H9 (cell line): ENCODE measurements at regions not wholly inside any gene's neighbourhood (a gene's known extent, or its start where the extent isn't known, plus 50 kb on each side); places are given as distances from the start of the nearest gene placed in this dataset.
A peak's percentile ranks its signal among the peaks of the same experiment; 100 is the strongest.

Experiments used
- DNase-seq: peaks from one replicate; pipeline ENCODE4 v3.0.0-alpha.2; 2017
- H2AFZ ChIP-seq: one replicate; pipeline ENCODE4 v1.6.1; 2013; ENCODE audit warnings: mild to moderate bottlenecking, low read length, control low read depth, moderate library complexity
- H2AK5ac ChIP-seq: 2 replicates; pipeline ENCODE4 v1.6.1; 2013; ENCODE audit warnings: low read length, control low read depth, mixed read lengths; ENCODE audit not compliant: insufficient read length
- H2BK120ac ChIP-seq: one replicate; pipeline ENCODE4 v1.6.1; 2013; ENCODE audit warnings: low read depth, mild to moderate bottlenecking, low read length, control low read depth, inconsistent platforms; ENCODE audit not compliant: poor library complexity, severe bottlenecking
- H2BK12ac ChIP-seq: 2 replicates; pipeline ENCODE4 v1.6.1; 2013; ENCODE audit warnings: low read length, control low read depth, mixed read lengths, low read depth; ENCODE audit not compliant: insufficient read length
- H2BK15ac ChIP-seq: 2 replicates; pipeline ENCODE4 v1.6.1; 2013; ENCODE audit warnings: low read depth, low read length, control low read depth
- H2BK20ac ChIP-seq: one replicate; pipeline ENCODE4 v1.6.1; 2013; ENCODE audit warnings: low read depth, mild to moderate bottlenecking, low read length, control low read depth, inconsistent platforms; ENCODE audit not compliant: poor library complexity, severe bottlenecking
- H2BK5ac ChIP-seq: 2 replicates; pipeline ENCODE4 v1.6.1; 2013; ENCODE audit warnings: low read length, control low read depth, mixed read lengths; ENCODE audit not compliant: insufficient read length
- H3K14ac ChIP-seq: 2 replicates; pipeline ENCODE4 v1.6.1; 2013; ENCODE audit warnings: low read length, control low read depth; ENCODE audit not compliant: insufficient read depth
- H3K18ac ChIP-seq: 2 replicates; pipeline ENCODE4 v1.6.1; 2013; ENCODE audit warnings: low read depth, mild to moderate bottlenecking, mixed read lengths, low read length, control low read depth; ENCODE audit not compliant: insufficient read length
- H3K23ac ChIP-seq: 2 replicates; pipeline ENCODE4 v1.6.1; 2013; ENCODE audit warnings: low read length, control low read depth, mixed read lengths, low read depth; ENCODE audit not compliant: insufficient read length
- H3K23me2 ChIP-seq: 2 replicates; pipeline ENCODE4 v1.6.1; 2013; ENCODE audit warnings: low read depth, mild to moderate bottlenecking, mixed read lengths, low read length, control low read depth; ENCODE audit not compliant: insufficient read length, poor library complexity, severe bottlenecking
- H3K27ac ChIP-seq: 2 replicates; pipeline ENCODE4 v1.5.1; 2013; ENCODE audit warnings: low read length, control low read depth, mixed read lengths, low read depth; ENCODE audit not compliant: insufficient read length
- H3K27me3 ChIP-seq: 2 replicates; pipeline ENCODE4 v1.6.1; 2013; ENCODE audit warnings: low read length, control low read depth, inconsistent platforms; ENCODE audit not compliant: insufficient read depth
- H3K4ac ChIP-seq: 2 replicates; pipeline ENCODE4 v1.6.1; 2013; ENCODE audit warnings: low read depth, mild to moderate bottlenecking, control low read depth, inconsistent platforms, low read length, moderate library complexity
- H3K4me1 ChIP-seq: 2 replicates; pipeline ENCODE4 v1.6.1; 2013; ENCODE audit warnings: low read length, control low read depth, inconsistent platforms; ENCODE audit not compliant: insufficient read depth
- H3K4me2 ChIP-seq: 2 replicates; pipeline ENCODE4 v1.6.1; 2013; ENCODE audit warnings: low read length, control low read depth, mixed read lengths; ENCODE audit not compliant: insufficient read length, insufficient read depth
- H3K56ac ChIP-seq: 2 replicates; pipeline ENCODE4 v1.6.1; 2013; ENCODE audit warnings: low read depth, mild to moderate bottlenecking, mixed read lengths, low read length, control low read depth; ENCODE audit not compliant: insufficient read length
- H3K79me1 ChIP-seq: 2 replicates; pipeline ENCODE4 v1.6.1; 2013; ENCODE audit warnings: low read depth, mild to moderate bottlenecking, moderate library complexity, low read length, control low read depth, inconsistent platforms; ENCODE audit not compliant: insufficient read depth, poor library complexity, severe bottlenecking
- H3K79me2 ChIP-seq: 2 replicates; pipeline ENCODE4 v1.6.1; 2013; ENCODE audit warnings: low read length, control low read depth, inconsistent platforms; ENCODE audit not compliant: insufficient read depth
- H3K9ac ChIP-seq: 2 replicates; pipeline ENCODE4 v1.6.1; 2013; ENCODE audit warnings: low read length, control low read depth, mixed read lengths; ENCODE audit not compliant: insufficient read length; ENCODE audit errors: extremely low read depth
- H3K9me3 ChIP-seq: one replicate; pipeline ENCODE4 v1.6.1; 2013; ENCODE audit warnings: low read depth, low read length, inconsistent platforms; ENCODE audit not compliant: control insufficient read depth
- H3T11ph ChIP-seq: one replicate; pipeline ENCODE4 v1.6.1; 2013; ENCODE audit warnings: mild to moderate bottlenecking, low read length, control low read depth, inconsistent platforms
- H4K20me1 ChIP-seq: one replicate; pipeline ENCODE4 v1.6.1; 2013; ENCODE audit not compliant: control insufficient read depth, insufficient read length, insufficient read depth
- H4K5ac ChIP-seq: 2 replicates; pipeline ENCODE4 v1.6.1; 2013; ENCODE audit warnings: low read depth, mild to moderate bottlenecking, mixed read lengths, low read length, control low read depth; ENCODE audit not compliant: insufficient read length
- H4K8ac ChIP-seq: replicated peaks from 2 replicates; pipeline ENCODE4 v1.6.1; 2013; ENCODE audit warnings: low read length, control low read depth, mixed read lengths, low read depth; ENCODE audit not compliant: insufficient read length
- H4K91ac ChIP-seq: 2 replicates; pipeline ENCODE4 v1.6.1; 2013; ENCODE audit warnings: low read depth, mild to moderate bottlenecking, moderate library complexity, mixed read lengths, low read length, control low read depth; ENCODE audit not compliant: insufficient read length
- H3K27ac Mint-ChIP-seq, 3 experiments: 2 replicates in 2 of 3; 3 replicates in 1 of 3; pipeline ENCODE4 v1.8.0; 2020 to 2021; ENCODE audit warnings: mixed read lengths in 3 of 3, mild to moderate bottlenecking in 1 of 3, moderate library complexity in 1 of 3
- H3K27me3 Mint-ChIP-seq: 2 replicates; pipeline ENCODE4 v1.8.0; 2021; ENCODE audit warnings: low read depth, mild to moderate bottlenecking, moderate library complexity, mixed read lengths
- H3K36me3 Mint-ChIP-seq, 3 experiments: 2 replicates in 2 of 3; 3 replicates in 1 of 3; pipeline ENCODE4 v1.8.0; 2020 to 2021; ENCODE audit warnings: low read depth in 3 of 3, mixed read lengths in 3 of 3; ENCODE audit not compliant: insufficient read depth in 1 of 3
- H3K4me1 Mint-ChIP-seq, 2 experiments: 2 replicates each; pipeline ENCODE4 v1.8.0; 2020; ENCODE audit warnings: mixed read lengths in 2 of 2
- H3K4me3 Mint-ChIP-seq, 2 experiments: 2 replicates in 1 of 2; 3 replicates in 1 of 2; pipeline ENCODE4 v1.8.0; 2020 to 2021; ENCODE audit warnings: mild to moderate bottlenecking in 2 of 2, mixed read lengths in 2 of 2, moderate library complexity in 1 of 2
- H3K9me3 Mint-ChIP-seq, 2 experiments: 2 replicates in 1 of 2; 3 replicates in 1 of 2; pipeline ENCODE4 v1.8.0; 2020; ENCODE audit warnings: mild to moderate bottlenecking in 2 of 2, mixed read lengths in 2 of 2, moderate library complexity in 1 of 2
- CTCF ChIP-seq: fragments of 200-600 bp; sonication (generic); conservative IDR thresholded peaks from 3 replicates; pipeline ENCODE4 v1.8.0; 2021; ENCODE audit warnings: antibody characterized with exemption, mild to moderate bottlenecking
- WGBS: extraction: QIAGEN DNeasy Blood & Tissue Kit; methylation state at CpG from one replicate; pipeline ENCODE4 v1.1.7; 2013; ENCODE audit warnings: missing lambda C conversion rate, low lambda C conversion rate, mixed read lengths; ENCODE audit not compliant: insufficient read length; ENCODE audit errors: extremely low coverage; 5-methylcytosine and 5-hydroxymethylcytosine counted together

- Mint-ChIP-seq H3K27ac (peak overlapping the region in 1 of 3 experiments; percentile 62; a peak in 1 of 7 replicates), H3K4me1 (peaks cover 6 to 9% of the 10 kb centered on the region in 2 experiments), H3K9me3 (peaks cover 4 to 5% of the 10 kb centered on the region in 2 experiments), H3K36me3 (peaks cover 2 to 6% (median 5%) of the 10 kb centered on the region in 3 experiments; a peak in 5 of 7 replicates), H3K27me3 (peaks cover 15% of the 10 kb centered on the region), H3K4me3 (no peak overlapping the region)
- no peak overlapping the region for H3K56ac ChIP-seq
- no peak overlapping the region for H2BK20ac ChIP-seq
- no peak overlapping the region for H3K4me2 ChIP-seq
- no peaks in the 10 kb centered on the region for H3K23me2 ChIP-seq
- H2BK120ac ChIP-seq = no peak overlapping the region
- H3K4me1 ChIP-seq = no peaks in the 10 kb centered on the region
- H3K9ac ChIP-seq = no peak overlapping the region
- no peak overlapping the region for H4K5ac ChIP-seq
- no peak overlapping the region for H2AFZ ChIP-seq
- H3K27me3 ChIP-seq = no peaks in the 10 kb centered on the region
- no peak overlapping the region for H3K18ac ChIP-seq
- H2AK5ac ChIP-seq = no peak overlapping the region
- H3K4ac ChIP-seq = no peak overlapping the region
- TF ChIP-seq CTCF = no peak
- H3T11ph ChIP-seq = no peak overlapping the region
- H3K9me3 ChIP-seq = no peaks in the 10 kb centered on the region
- H3K14ac ChIP-seq = no peak overlapping the region
- DNase-seq = no peak
- H2BK5ac ChIP-seq = no peak overlapping the region
- H2BK15ac ChIP-seq = no peak overlapping the region
- no peaks in the 10 kb centered on the region for H3K79me2 ChIP-seq
- no peak overlapping the region for H3K27ac ChIP-seq
- no peak overlapping the region for H4K8ac ChIP-seq
- no peak overlapping the region for H3K23ac ChIP-seq
- WGBS = no CpG with 5 or more reads among the region's 24 CpGs
- H3K79me1 ChIP-seq = no peaks in the 10 kb centered on the region
- H4K20me1 ChIP-seq = no peaks in the 10 kb centered on the region
- no peak overlapping the region for H4K91ac ChIP-seq
- H2BK12ac ChIP-seq = no peak overlapping the region
Measured at GRCh38 chr1:5661196-5662085, 330.8 kb downstream of the NPHP4 start.
